ENCODE measurements at regions not wholly inside any gene's neighbourhood (a gene's known extent, or its start where the extent isn't known, plus 50 kb on each side); places are given as distances from the start of the nearest gene placed in this dataset.

- TF ChIP-seq CTCF (IDR thresholded peaks at IDR 0.05) (no peak), POLR2AphosphoS5 (IDR thresholded peaks at IDR 0.05; ENCODE audit: low read depth, low read length) (no peak)
Observed at GRCh38 chr6:81881660-81882059, 129.2 kb upstream of the TENT5A start.

Data from Panc1 (cell line).